Nephron progenitor cell (in vitro differentiated cells): ENCODE measurements at regions not wholly inside any gene's neighbourhood (a gene's known extent, or its start where the extent isn't known, plus 50 kb on each side); places are given as distances from the start of the nearest gene placed in this dataset.

Source experiments
- DNase-seq: peaks from one replicate; pipeline ENCODE4 v3.0.0; 2021
- H3K27ac Mint-ChIP-seq: 2 replicates; pipeline ENCODE4 v1.8.0; 2021; ENCODE audit warnings: mild to moderate bottlenecking, moderate library complexity, mixed read lengths
- H3K27me3 Mint-ChIP-seq: 2 replicates; pipeline ENCODE4 v1.8.0; 2021; ENCODE audit warnings: mild to moderate bottlenecking, low read depth, mixed read lengths; ENCODE audit not compliant: poor library complexity
- H3K36me3 Mint-ChIP-seq: 2 replicates; pipeline ENCODE4 v1.8.0; 2021; ENCODE audit warnings: low read depth, mixed read lengths
- H3K4me1 Mint-ChIP-seq: 2 replicates; pipeline ENCODE4 v1.8.0; 2021; ENCODE audit warnings: mixed read lengths
- H3K4me3 Mint-ChIP-seq: 2 replicates; pipeline ENCODE4 v1.8.0; 2021; ENCODE audit warnings: mild to moderate bottlenecking, moderate library complexity, mixed read lengths
- H3K9me3 Mint-ChIP-seq: 2 replicates; pipeline ENCODE4 v1.8.0; 2021; ENCODE audit warnings: mild to moderate bottlenecking, moderate library complexity, mixed read lengths
- TF ChIP-seq, protein P1 (sequence below): fragments of 200-600 bp; sonication (generic); IDR thresholded peaks from 2 replicates; pipeline ENCODE4 v1.5.0; 2021; ENCODE audit warnings: antibody characterized with exemption

DNA sequence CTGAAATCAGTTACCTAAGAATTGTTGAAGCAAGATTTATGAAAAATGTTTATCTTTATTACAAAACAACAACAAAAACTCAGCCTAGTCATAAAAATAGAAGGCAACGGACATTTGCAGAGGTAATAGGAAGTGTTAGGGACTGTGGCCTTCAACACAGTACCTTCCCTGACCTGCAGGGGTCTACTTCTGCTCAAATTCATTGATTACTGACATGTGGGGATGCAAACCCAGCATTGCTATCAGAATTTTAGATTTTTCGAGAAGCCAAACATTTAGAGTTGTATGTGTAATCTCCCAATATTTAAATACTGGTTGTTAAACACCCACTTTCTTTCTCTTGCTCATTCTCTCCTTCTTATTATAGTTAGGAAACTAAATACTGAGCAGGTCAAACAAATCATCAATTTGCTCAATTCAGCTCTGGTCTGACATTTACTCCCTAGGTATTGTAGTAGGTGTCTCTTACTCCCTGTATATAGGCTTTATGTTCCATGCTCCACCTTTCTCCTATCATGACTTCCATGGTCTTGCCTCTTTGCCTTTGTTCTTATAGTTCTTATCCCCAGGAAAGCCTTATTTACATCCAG lies 198.5 kb downstream of the UBE2E3 start:
- Mint-ChIP-seq H3K27me3 (no peaks in the 10 kb centered on the region), H3K27ac (no peak overlapping the region), H3K4me3 (no peak overlapping the region), H3K9me3 (no peaks in the 10 kb centered on the region), H3K4me1 (no peaks in the 10 kb centered on the region), H3K36me3 (no peaks in the 10 kb centered on the region)
- DNase-seq = peak; percentile 20
- TF ChIP-seq, protein P1, sequence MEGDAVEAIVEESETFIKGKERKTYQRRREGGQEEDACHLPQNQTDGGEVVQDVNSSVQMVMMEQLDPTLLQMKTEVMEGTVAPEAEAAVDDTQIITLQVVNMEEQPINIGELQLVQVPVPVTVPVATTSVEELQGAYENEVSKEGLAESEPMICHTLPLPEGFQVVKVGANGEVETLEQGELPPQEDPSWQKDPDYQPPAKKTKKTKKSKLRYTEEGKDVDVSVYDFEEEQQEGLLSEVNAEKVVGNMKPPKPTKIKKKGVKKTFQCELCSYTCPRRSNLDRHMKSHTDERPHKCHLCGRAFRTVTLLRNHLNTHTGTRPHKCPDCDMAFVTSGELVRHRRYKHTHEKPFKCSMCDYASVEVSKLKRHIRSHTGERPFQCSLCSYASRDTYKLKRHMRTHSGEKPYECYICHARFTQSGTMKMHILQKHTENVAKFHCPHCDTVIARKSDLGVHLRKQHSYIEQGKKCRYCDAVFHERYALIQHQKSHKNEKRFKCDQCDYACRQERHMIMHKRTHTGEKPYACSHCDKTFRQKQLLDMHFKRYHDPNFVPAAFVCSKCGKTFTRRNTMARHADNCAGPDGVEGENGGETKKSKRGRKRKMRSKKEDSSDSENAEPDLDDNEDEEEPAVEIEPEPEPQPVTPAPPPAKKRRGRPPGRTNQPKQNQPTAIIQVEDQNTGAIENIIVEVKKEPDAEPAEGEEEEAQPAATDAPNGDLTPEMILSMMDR = peak; percentile 56

DNA sequence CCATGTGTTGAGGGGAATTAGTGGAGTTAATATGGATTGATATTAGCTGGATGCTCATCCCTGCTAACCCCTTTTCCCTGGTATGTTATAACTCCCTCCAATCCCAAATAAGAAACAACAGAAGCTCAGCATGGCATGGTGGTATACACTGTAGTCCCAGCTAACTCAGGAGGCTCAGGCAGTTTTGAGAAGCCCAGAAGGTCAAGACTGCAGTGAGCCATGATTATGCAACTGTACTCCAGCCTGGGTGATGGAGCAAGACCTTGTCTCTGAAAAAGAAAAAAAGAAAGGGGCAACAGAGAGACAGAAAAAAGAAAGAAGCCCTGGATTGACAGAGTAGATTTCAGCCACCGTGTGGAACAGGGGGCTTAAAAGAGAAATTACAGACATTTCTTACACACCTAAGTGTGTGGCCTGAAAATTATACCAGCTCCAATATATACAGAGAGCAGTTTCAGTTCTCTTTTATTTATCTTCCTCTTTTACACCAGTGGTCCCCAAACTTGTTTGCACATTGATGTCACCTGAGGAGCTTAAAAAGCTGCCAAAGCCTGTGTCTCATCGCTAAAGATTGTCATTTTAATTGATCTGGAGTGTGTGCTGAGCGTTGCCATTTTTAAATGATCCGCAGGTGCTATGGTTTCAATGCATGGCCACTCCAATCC lies 203.6 kb downstream of the UBE2E3 start:
- Mint-ChIP-seq H3K4me1 (no peaks in the 10 kb centered on the region), H3K4me3 (no peak overlapping the region), H3K27ac (no peak overlapping the region), H3K27me3 (no peaks in the 10 kb centered on the region), H3K9me3 (no peaks in the 10 kb centered on the region), H3K36me3 (no peaks in the 10 kb centered on the region)
- no peak for DNase-seq
- TF ChIP-seq, protein P1 = no peak

DNA sequence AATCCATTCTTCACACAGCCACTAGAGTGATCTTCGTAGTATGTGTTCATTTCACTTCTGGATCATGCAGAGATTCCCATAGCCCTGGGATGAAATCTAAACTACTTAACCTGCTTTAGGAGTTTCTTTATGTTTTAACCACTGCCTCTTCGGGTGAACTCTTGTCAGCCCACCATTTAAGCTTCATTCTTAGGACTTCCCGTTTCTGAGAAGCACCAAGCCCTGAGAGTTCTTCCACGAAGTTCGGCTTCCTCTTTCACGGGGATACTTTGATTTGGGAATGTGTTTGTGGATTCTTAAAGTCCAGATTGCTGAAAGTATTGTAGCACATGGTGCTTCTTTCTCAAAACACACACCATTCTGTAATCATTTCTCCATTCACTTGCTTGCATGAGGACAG lies 205.0 kb downstream of the UBE2E3 start:
- no peak overlapping the region for H3K27ac Mint-ChIP-seq
- TF ChIP-seq, protein P1 = no peak
- DNase-seq = no peak
- H3K4me3 Mint-ChIP-seq = no peak overlapping the region
- no peaks in the 10 kb centered on the region for H3K36me3 Mint-ChIP-seq
- H3K9me3 Mint-ChIP-seq = no peaks in the 10 kb centered on the region
- no peaks in the 10 kb centered on the region for H3K4me1 Mint-ChIP-seq
- H3K27me3 Mint-ChIP-seq = no peaks in the 10 kb centered on the region

DNA sequence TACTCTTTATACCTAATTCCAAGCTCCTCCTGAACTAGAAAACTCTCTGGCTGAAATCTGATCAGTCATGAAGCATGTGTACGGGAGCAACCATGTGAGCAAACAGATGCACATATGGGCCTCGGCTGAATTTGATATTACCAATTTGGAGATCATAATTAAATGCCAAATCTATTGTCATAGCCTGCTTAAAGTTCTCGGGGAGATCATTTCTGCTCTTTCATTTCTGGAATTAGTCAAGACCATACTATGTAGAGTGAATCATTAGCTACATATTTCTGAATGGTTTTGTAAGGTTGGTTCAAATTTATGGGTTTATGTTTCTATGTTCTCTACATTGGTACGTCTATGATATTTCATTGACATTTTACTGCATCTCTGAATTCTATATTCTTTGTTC lies 205.5 kb downstream of the UBE2E3 start:
- no peak overlapping the region for H3K27ac Mint-ChIP-seq
- TF ChIP-seq, protein P1 = no peak
- H3K36me3 Mint-ChIP-seq = no peaks in the 10 kb centered on the region
- no peaks in the 10 kb centered on the region for H3K27me3 Mint-ChIP-seq
- DNase-seq = no peak
- no peaks in the 10 kb centered on the region for H3K4me1 Mint-ChIP-seq
- no peak overlapping the region for H3K4me3 Mint-ChIP-seq
- H3K9me3 Mint-ChIP-seq = no peaks in the 10 kb centered on the region

DNA sequence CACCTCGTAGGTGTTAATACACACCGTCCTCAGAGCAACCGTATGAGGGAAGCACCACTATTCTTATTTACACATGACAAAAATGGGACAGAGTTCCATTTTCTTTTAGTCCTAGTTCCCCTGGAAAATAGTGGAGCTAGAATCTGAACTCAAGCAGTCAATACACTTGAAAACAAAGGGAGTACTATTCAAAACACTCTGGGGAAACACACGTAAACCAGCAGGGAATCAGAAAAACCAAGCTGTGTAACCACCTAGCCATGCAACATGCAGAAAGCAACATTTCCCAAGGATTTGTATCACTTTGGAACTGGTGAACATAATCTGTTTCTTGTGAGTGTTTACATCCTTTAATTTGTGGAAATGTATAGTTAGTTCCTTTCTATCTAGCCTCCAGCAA lies 208.2 kb downstream of the UBE2E3 start:
- H3K36me3 Mint-ChIP-seq = no peaks in the 10 kb centered on the region
- H3K4me1 Mint-ChIP-seq = no peaks in the 10 kb centered on the region
- TF ChIP-seq, protein P1 = no peak
- DNase-seq = no peak
- H3K9me3 Mint-ChIP-seq = no peaks in the 10 kb centered on the region
- no peaks in the 10 kb centered on the region for H3K27me3 Mint-ChIP-seq
- H3K4me3 Mint-ChIP-seq = no peak overlapping the region
- no peak overlapping the region for H3K27ac Mint-ChIP-seq

DNA sequence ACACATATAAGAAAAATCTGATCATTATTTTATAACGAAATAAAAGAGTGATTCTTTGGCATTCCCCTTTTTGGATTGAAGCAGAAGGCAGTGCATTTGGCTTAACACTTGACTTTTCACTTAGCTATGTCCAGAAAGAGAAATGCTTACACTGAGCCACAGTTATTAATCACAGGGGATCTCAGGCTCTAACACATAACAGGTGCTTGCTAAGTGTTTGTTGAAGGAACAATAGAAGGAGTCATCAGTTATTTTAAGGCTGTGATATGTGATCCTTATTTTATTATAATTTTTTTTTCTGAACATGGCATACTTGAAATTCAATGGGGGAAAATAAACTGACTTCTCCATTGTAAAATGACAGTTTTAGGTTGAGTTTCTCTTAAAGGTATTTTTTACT lies 209.5 kb downstream of the UBE2E3 start:
- no peaks in the 10 kb centered on the region for H3K9me3 Mint-ChIP-seq
- H3K36me3 Mint-ChIP-seq = no peaks in the 10 kb centered on the region
- TF ChIP-seq, protein P1 = no peak
- no peak overlapping the region for H3K27ac Mint-ChIP-seq
- no peak overlapping the region for H3K4me3 Mint-ChIP-seq
- no peaks in the 10 kb centered on the region for H3K4me1 Mint-ChIP-seq
- DNase-seq = no peak
- H3K27me3 Mint-ChIP-seq = no peaks in the 10 kb centered on the region
